GM12878 (cell line): ENCODE measurements at regions not wholly inside any gene's neighbourhood (a gene's known extent, or its start where the extent isn't known, plus 50 kb on each side); places are given as distances from the start of the nearest gene placed in this dataset.

Experiments used
- ATAC-seq: fragments of 200-7000 bp; cut with Tn5 transposase; 3 replicates; pipeline ENCODE4 v1.9.1; 2020; ENCODE audit warnings: mild to moderate bottlenecking, moderate library complexity
- BruUV-seq: library from RNA; stranded (reverse); fragments of 400-500 nt; replicated peaks from 2 replicates; lab custom pipeline; 2021; lab: Mats Ljungman, UMichigan
- CTCF ChIA-PET: fragments of 300-600 bp; sonication (Branson Sonifier 250); formaldehyde crosslinking; extraction: SDS; loops from one replicate; lab custom pipeline; 2021; ENCODE audit warnings: inconsistent platforms; lab: Yijun Ruan, JAX
- POLR2A ChIA-PET: fragments of 350-600 bp; formaldehyde crosslinking; extraction: SDS; loops from one replicate; lab custom pipeline; 2021; ENCODE audit warnings: inconsistent platforms; lab: Charles Lee
- RAD21 ChIA-PET: fragments of 300-600 bp; sonication (Branson Sonifier 250); formaldehyde crosslinking; loops from one replicate; lab custom pipeline; 2023; ENCODE audit warnings: antibody characterized with exemption; ENCODE audit not compliant: unreplicated experiment; lab: Charles Lee
- SMC1A ChIA-PET: fragments of 300-600 bp; sonication (Branson Sonifier 250); formaldehyde crosslinking; loops from one replicate; lab custom pipeline; 2023; ENCODE audit not compliant: unreplicated experiment, uncharacterized antibody; lab: Charles Lee
- DNase-seq: peaks from one replicate; pipeline ENCODE4 v3.0.0-alpha.2; 2011; ENCODE audit warnings: low read depth, low spot score
- FAIRE-seq: peaks from 3 replicates; lab custom pipeline; 2011; peaks lifted over from hg19 to GRCh38; lab: Jason Lieb, UNC
- H2AFZ ChIP-seq: 2 replicates; pipeline ENCODE4 v1.6.0; 2011; ENCODE audit warnings: low read depth, low read length, control low read depth; ENCODE audit not compliant: control insufficient read depth
- H3K27ac ChIP-seq: 2 replicates; pipeline ENCODE4 v1.5.1; 2011; ENCODE audit warnings: control low read depth; ENCODE audit not compliant: control insufficient read depth, insufficient read depth
- H3K27me3 ChIP-seq, 2 experiments: replicated peaks in 1 of 2; 2 replicates each; pipeline versions ENCODE4 v1.6.0 to v1.6.1; 2011; ENCODE audit warnings: low read length in 1 of 2; ENCODE audit not compliant: control insufficient read depth in 2 of 2, insufficient read depth in 2 of 2
- H3K36me3 ChIP-seq, 2 experiments: 2 replicates each; pipeline ENCODE4 v1.5.1; 2011; ENCODE audit warnings: low read length in 1 of 2; ENCODE audit not compliant: control insufficient read depth in 2 of 2, insufficient read depth in 2 of 2
- H3K4me1 ChIP-seq: 2 replicates; pipeline ENCODE4 v1.6.1; 2011; ENCODE audit warnings: mild to moderate bottlenecking, low read length, moderate library complexity, mixed read lengths; ENCODE audit not compliant: control insufficient read depth, insufficient read depth
- H3K4me2 ChIP-seq: 2 replicates; pipeline ENCODE4 v1.6.0; 2011; ENCODE audit warnings: control low read depth; ENCODE audit not compliant: control insufficient read depth, insufficient read depth
- H3K4me3 ChIP-seq: fragments of 200-600 bp; sonication (generic); 2 replicates; pipeline ENCODE4 v1.5.1; 2016
- H3K79me2 ChIP-seq: 2 replicates; pipeline ENCODE4 v1.6.0; 2011; ENCODE audit warnings: low read length; ENCODE audit not compliant: control insufficient read depth, insufficient read depth
- H3K9ac ChIP-seq: 2 replicates; pipeline ENCODE4 v1.8.0; 2011; ENCODE audit warnings: low read length, control low read depth, mixed read lengths; ENCODE audit not compliant: control insufficient read depth, insufficient read depth
- H3K9me3 ChIP-seq: replicated peaks from 3 replicates; pipeline ENCODE4 v1.5.1; 2011; ENCODE audit warnings: mild to moderate bottlenecking, low read length; ENCODE audit not compliant: control insufficient read depth, insufficient read depth
- H4K20me1 ChIP-seq: 2 replicates; pipeline ENCODE4 v1.6.0; 2011; ENCODE audit not compliant: control insufficient read depth, insufficient read depth
- BMI1 ChIP-seq: fragments of 450-650 bp; IDR thresholded peaks from 2 replicates; pipeline ENCODE4 v1.6.1; 2016; ENCODE audit warnings: mild to moderate bottlenecking, moderate library complexity, borderline replicate concordance
- CREM ChIP-seq: IDR thresholded peaks from 2 replicates; pipeline ENCODE4 v1.6.1; 2014; ENCODE audit warnings: antibody characterized with exemption, low read depth
- ETV6 ChIP-seq, 2 experiments: fragments of 450-650 bp in 1 of 2; IDR thresholded peaks in 1 of 2; conservative IDR thresholded peaks in 1 of 2; 2 replicates each; pipeline ENCODE4 v1.6.1; 2014; ENCODE audit warnings: antibody characterized with exemption in 1 of 2, borderline replicate concordance in 1 of 2, low read depth in 1 of 2, mild to moderate bottlenecking in 1 of 2, moderate library complexity in 1 of 2
- FOXK2 ChIP-seq: fragments of 450-650 bp; IDR thresholded peaks from 2 replicates; pipeline ENCODE4 v1.6.1; 2017; ENCODE audit warnings: mild to moderate bottlenecking, moderate library complexity
- HDGF ChIP-seq: fragments of 450-650 bp; IDR thresholded peaks from 2 replicates; pipeline ENCODE4 v1.6.1; 2016; ENCODE audit warnings: antibody characterized with exemption
- TBL1XR1 ChIP-seq: IDR thresholded peaks from 2 replicates; pipeline ENCODE4 v1.6.1; 2012; ENCODE audit warnings: low read depth, low read length, improper control_type of control experiment
- WGBS: methylation state at CpG from one replicate; pipeline ENCODE4 v1.1.6; 2016; ENCODE audit warnings: low lambda C conversion rate; ENCODE audit not compliant: insufficient replicate concordance, insufficient coverage; ENCODE audit errors: missing lambda C conversion rate; 5-methylcytosine and 5-hydroxymethylcytosine counted together
- in situ Hi-C: fragments of 300-500 bp; cut with MboI; formaldehyde crosslinking; loops from 9 replicates; pipeline ENCODE4 v1.14.3; 2018; ENCODE audit warnings: mixed read lengths
- intact Hi-C: fragments of 100-400 bp; cut with micrococcal nuclease; formaldehyde crosslinking; loops from one replicate; pipeline ENCODE4 v1.14.2; 2022; ENCODE audit not compliant: unreplicated experiment
- TF ChIP-seq, protein P1 (sequence below): IDR thresholded peaks from 2 replicates; pipeline ENCODE4 v1.6.1; 2012; ENCODE audit warnings: low read depth, low read length, improper control_type of control experiment
- TF ChIP-seq, protein P2 (sequence below): IDR thresholded peaks from 2 replicates; pipeline ENCODE4 v1.6.1; 2011; ENCODE audit warnings: mild to moderate bottlenecking, low read depth, low read length, moderate library complexity; ENCODE audit not compliant: insufficient replicate concordance
- TF ChIP-seq, protein P3 (sequence below): IDR thresholded peaks from 2 replicates; pipeline ENCODE4 v1.6.1; 2012; ENCODE audit warnings: low read depth, low read length, improper control_type of control experiment

DNA sequence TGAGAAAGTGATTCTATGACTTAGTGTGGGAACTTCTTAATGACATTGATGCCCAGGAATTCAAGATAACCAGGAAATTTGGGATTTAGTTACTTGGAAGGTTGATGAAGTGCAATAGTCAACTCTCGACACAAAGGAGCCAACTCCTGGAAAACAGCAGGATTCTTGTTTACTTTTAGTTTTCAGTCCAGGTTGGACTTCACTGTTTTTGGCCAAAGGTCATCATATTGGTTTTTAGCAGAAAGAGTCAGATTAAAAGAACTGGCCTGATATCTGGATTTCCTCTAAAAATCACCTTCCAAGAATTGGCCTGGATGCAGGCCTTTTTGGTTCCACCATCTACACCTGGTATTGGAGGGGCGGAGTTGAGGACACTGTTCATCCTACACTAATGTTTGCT, 60.1 kb upstream of the SALL1 start:
- CTCF ChIA-PET, result no interaction called here
- FAIRE-seq (no peak), ATAC-seq (no peak), DNase-seq (no peak)
- TF ChIP-seq CREM (no peak), FOXK2 (no peak), ETV6 (conservative IDR thresholded peaks at IDR 0.05 in 1 of 2, IDR thresholded peaks at IDR 0.05 in 1 of 2; ENCODE audit: borderline replicate concordance in 1 of 2, low read depth in 1 of 2) (no peak), HDGF (no peak), TBL1XR1 (no peak), BMI1 (no peak)
- TF ChIP-seq, protein P1, sequence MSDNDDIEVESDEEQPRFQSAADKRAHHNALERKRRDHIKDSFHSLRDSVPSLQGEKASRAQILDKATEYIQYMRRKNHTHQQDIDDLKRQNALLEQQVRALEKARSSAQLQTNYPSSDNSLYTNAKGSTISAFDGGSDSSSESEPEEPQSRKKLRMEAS, result no peak
- TF ChIP-seq, protein P2, sequence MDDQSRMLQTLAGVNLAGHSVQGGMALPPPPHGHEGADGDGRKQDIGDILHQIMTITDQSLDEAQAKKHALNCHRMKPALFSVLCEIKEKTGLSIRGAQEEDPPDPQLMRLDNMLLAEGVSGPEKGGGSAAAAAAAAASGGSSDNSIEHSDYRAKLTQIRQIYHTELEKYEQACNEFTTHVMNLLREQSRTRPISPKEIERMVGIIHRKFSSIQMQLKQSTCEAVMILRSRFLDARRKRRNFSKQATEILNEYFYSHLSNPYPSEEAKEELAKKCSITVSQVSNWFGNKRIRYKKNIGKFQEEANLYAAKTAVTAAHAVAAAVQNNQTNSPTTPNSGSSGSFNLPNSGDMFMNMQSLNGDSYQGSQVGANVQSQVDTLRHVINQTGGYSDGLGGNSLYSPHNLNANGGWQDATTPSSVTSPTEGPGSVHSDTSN, result no peak
- TF ChIP-seq, protein P3, sequence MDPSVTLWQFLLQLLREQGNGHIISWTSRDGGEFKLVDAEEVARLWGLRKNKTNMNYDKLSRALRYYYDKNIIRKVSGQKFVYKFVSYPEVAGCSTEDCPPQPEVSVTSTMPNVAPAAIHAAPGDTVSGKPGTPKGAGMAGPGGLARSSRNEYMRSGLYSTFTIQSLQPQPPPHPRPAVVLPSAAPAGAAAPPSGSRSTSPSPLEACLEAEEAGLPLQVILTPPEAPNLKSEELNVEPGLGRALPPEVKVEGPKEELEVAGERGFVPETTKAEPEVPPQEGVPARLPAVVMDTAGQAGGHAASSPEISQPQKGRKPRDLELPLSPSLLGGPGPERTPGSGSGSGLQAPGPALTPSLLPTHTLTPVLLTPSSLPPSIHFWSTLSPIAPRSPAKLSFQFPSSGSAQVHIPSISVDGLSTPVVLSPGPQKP, result no peak
- no peak overlapping the region for H3K27ac ChIP-seq
- RAD21 ChIA-PET, result no interaction called here
- SMC1A ChIA-PET, result no interaction called here
- no peaks in the 10 kb centered on the region for H4K20me1 ChIP-seq
- H3K9me3 ChIP-seq, result no peaks in the 10 kb centered on the region
- POLR2A ChIA-PET, result no interaction called here
- BruUV-seq, result no TSS peak
- H3K4me2 ChIP-seq, result no peak overlapping the region
- no peaks in the 10 kb centered on the region for H3K4me1 ChIP-seq
- no peaks in the 10 kb centered on the region for H3K27me3 ChIP-seq
- WGBS, result 0% methylated on average over 2 of the region's 2 CpGs
- no peak overlapping the region for H3K4me3 ChIP-seq
- no peak overlapping the region for H3K9ac ChIP-seq
- no peaks in the 10 kb centered on the region for H3K79me2 ChIP-seq
- intact Hi-C loops (no loop called here), in situ Hi-C loops (no loop called here)
- no peaks in the 10 kb centered on the region for H3K36me3 ChIP-seq
- H2AFZ ChIP-seq, result no peak overlapping the region
